ENCODE measurements at regions not wholly inside any gene's neighbourhood (a gene's known extent, or its start where the extent isn't known, plus 50 kb on each side); places are given as distances from the start of the nearest gene placed in this dataset.

- DNase-seq (ENCODE audit: low read depth), result no peak
- no peak for TF ChIP-seq CTCF (conservative IDR thresholded peaks at IDR 0.05; ENCODE audit: low read depth, low read length)
- no peak overlapping the region for H3K4me3 ChIP-seq (ENCODE audit: low read depth, low read length)
Observed at GRCh38 chr12:92634730-92635129, 68.1 kb upstream of the PLEKHG7 start.

- TF ChIP-seq CTCF (conservative IDR thresholded peaks at IDR 0.05; ENCODE audit: low read depth, low read length), result no peak
Observed at GRCh38 chr12:92634202-92634601, 68.6 kb upstream of the PLEKHG7 start.

GRCh38 chr12:92630968-92631367, 71.8 kb upstream of the PLEKHG7 start:
- no peak for TF ChIP-seq CTCF (conservative IDR thresholded peaks at IDR 0.05; ENCODE audit: low read depth, low read length)

More at GRCh38 chr12:92634202-92634601, 68.6 kb upstream of the PLEKHG7 start:
- DNase-seq (ENCODE audit: low read depth), result no peak
- no peak overlapping the region for H3K4me3 ChIP-seq (ENCODE audit: low read depth, low read length)

GRCh38 chr12:92629349-92630065, 73.3 kb upstream of the PLEKHG7 start:
- no peak overlapping the region for H3K4me3 ChIP-seq (ENCODE audit: low read depth, low read length)
- no peak for TF ChIP-seq CTCF (conservative IDR thresholded peaks at IDR 0.05; ENCODE audit: low read depth, low read length)
- peak; percentile 79 for DNase-seq (ENCODE audit: low read depth)

More at GRCh38 chr12:92630968-92631367, 71.8 kb upstream of the PLEKHG7 start:
- DNase-seq (ENCODE audit: low read depth), result no peak
- no peak overlapping the region for H3K4me3 ChIP-seq (ENCODE audit: low read depth, low read length)

GRCh38 chr12:92628476-92628875, 74.3 kb upstream of the PLEKHG7 start:
- no peak for TF ChIP-seq CTCF (conservative IDR thresholded peaks at IDR 0.05; ENCODE audit: low read depth, low read length)
- H3K4me3 ChIP-seq (ENCODE audit: low read depth, low read length), result no peak overlapping the region
- no peak for DNase-seq (ENCODE audit: low read depth)

- DNase-seq (ENCODE audit: low read depth), result no peak
- no peak for TF ChIP-seq CTCF (conservative IDR thresholded peaks at IDR 0.05; ENCODE audit: low read depth, low read length)
- no peak overlapping the region for H3K4me3 ChIP-seq (ENCODE audit: low read depth, low read length)
Observed at GRCh38 chr12:92627511-92627910, 75.3 kb upstream of the PLEKHG7 start.
